ENCODE measurements at regions not wholly inside any gene's neighbourhood (a gene's known extent, or its start where the extent isn't known, plus 50 kb on each side); places are given as distances from the start of the nearest gene placed in this dataset.

- DNase-seq (ENCODE audit: low spot score) = no peak
- in situ Hi-C loops (cut with MboI; ENCODE audit: low sequenced_read_pairs, unreplicated experiment) = no loop called here
- TF ChIP-seq, protein P1, sequence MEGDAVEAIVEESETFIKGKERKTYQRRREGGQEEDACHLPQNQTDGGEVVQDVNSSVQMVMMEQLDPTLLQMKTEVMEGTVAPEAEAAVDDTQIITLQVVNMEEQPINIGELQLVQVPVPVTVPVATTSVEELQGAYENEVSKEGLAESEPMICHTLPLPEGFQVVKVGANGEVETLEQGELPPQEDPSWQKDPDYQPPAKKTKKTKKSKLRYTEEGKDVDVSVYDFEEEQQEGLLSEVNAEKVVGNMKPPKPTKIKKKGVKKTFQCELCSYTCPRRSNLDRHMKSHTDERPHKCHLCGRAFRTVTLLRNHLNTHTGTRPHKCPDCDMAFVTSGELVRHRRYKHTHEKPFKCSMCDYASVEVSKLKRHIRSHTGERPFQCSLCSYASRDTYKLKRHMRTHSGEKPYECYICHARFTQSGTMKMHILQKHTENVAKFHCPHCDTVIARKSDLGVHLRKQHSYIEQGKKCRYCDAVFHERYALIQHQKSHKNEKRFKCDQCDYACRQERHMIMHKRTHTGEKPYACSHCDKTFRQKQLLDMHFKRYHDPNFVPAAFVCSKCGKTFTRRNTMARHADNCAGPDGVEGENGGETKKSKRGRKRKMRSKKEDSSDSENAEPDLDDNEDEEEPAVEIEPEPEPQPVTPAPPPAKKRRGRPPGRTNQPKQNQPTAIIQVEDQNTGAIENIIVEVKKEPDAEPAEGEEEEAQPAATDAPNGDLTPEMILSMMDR (IDR thresholded peaks at IDR 0.05; ENCODE audit: borderline replicate concordance, control extremely low read depth, extremely low read depth, insufficient read depth, missing control alignments) = no peak
These were observed 142.8 kb upstream of the STT3B start for GRCh38 chr3:31389939-31390338.

DNA sequence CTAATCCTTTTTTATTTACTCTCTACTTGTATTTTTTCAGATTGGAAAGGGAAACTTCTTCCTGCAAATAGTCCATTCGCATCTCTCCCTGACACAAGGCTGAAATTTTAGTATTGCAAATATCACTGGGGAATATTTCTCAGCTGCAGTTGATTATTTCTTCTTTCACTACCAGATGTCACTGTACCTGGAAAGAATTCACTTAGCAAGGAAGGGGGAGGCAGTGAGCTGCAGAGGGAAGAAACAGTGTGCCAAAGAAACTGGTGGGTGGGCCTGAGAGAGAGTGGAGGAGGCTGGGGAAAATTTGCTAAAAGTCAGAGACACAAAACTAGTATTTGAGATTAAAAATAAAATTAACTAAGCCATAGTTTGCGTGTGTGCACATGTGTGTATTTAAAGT lies 142.3 kb upstream of the STT3B start:
- in situ Hi-C loops (cut with MboI; ENCODE audit: low sequenced_read_pairs, unreplicated experiment) = no loop called here
- TF ChIP-seq, protein P1 (IDR thresholded peaks at IDR 0.05; ENCODE audit: borderline replicate concordance, control extremely low read depth, extremely low read depth, insufficient read depth, missing control alignments) = no peak
- DNase-seq (ENCODE audit: low spot score) = no peak

GRCh38 chr3:31391150-31391549 lies 141.6 kb upstream of the STT3B start:
- TF ChIP-seq, protein P1 (IDR thresholded peaks at IDR 0.05; ENCODE audit: borderline replicate concordance, control extremely low read depth, extremely low read depth, insufficient read depth, missing control alignments) = no peak
- in situ Hi-C loops (cut with MboI; ENCODE audit: low sequenced_read_pairs, unreplicated experiment) = no loop called here

GRCh38 chr3:31392568-31392967 lies 140.2 kb upstream of the STT3B start:
- TF ChIP-seq, protein P1 (IDR thresholded peaks at IDR 0.05; ENCODE audit: borderline replicate concordance, control extremely low read depth, extremely low read depth, insufficient read depth, missing control alignments) = no peak
- no peak for DNase-seq (ENCODE audit: low spot score)
- in situ Hi-C loops (cut with MboI; ENCODE audit: low sequenced_read_pairs, unreplicated experiment) = no loop called here

More at GRCh38 chr3:31391150-31391549, 141.6 kb upstream of the STT3B start:
- DNase-seq (ENCODE audit: low spot score) = no peak

- DNase-seq (ENCODE audit: low spot score) = no peak
- TF ChIP-seq, protein P1 (IDR thresholded peaks at IDR 0.05; ENCODE audit: borderline replicate concordance, control extremely low read depth, extremely low read depth, insufficient read depth, missing control alignments) = no peak
- in situ Hi-C loops (cut with MboI; ENCODE audit: low sequenced_read_pairs, unreplicated experiment) = no loop called here
These were observed 133.5 kb upstream of the STT3B start for GRCh38 chr3:31399271-31399670.

- DNase-seq (ENCODE audit: low spot score) = no peak
- in situ Hi-C loops (cut with MboI; ENCODE audit: low sequenced_read_pairs, unreplicated experiment) = no loop called here
- TF ChIP-seq, protein P1 (IDR thresholded peaks at IDR 0.05; ENCODE audit: borderline replicate concordance, control extremely low read depth, extremely low read depth, insufficient read depth, missing control alignments) = no peak
These were observed 130.6 kb upstream of the STT3B start for GRCh38 chr3:31402117-31402516.

DNA sequence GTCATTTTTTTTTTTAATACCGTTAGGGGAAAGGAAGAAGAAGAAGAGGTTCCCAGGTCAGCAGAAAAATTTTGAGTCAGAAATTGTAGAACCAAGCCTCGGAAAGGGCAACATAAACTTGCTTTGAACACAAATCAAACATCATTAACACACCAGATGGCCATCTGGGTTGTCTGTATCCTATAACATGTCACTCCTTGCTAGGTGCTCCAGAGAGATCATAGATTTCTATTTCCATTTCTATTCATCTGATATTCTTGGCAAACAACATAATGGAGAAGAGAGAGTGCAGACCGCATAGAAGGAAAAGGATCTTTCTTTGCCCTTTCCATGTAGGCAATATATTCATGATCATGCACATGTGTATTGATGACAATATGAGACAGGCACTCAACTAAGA lies 129.5 kb upstream of the STT3B start:
- TF ChIP-seq, protein P1 (IDR thresholded peaks at IDR 0.05; ENCODE audit: borderline replicate concordance, control extremely low read depth, extremely low read depth, insufficient read depth, missing control alignments) = no peak
- in situ Hi-C loops (cut with MboI; ENCODE audit: low sequenced_read_pairs, unreplicated experiment) = no loop called here
- no peak for DNase-seq (ENCODE audit: low spot score)

Measured in GM13976 (cell line).